ENCODE measurements at regions not wholly inside any gene's neighbourhood (a gene's known extent, or its start where the extent isn't known, plus 50 kb on each side); places are given as distances from the start of the nearest gene placed in this dataset.

DNA sequence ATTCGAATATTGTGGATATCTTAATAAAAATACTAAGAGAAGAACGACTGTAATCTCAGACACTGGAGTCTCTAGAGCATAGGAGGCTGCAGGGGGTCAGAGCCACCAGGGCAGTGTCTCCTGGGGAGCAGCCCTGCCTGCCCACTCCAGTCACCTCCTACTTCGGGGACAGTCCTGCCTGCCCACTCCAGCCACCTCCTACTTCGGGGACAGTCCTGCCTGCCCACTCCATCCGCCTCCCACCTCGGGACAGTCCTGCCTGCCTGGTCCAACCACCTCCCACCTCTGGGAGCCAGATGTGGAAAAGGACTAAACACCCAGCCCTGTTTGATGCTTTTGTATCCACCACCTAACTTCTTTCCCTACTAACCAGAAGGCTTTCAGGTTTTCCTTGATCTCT, 350.1 kb upstream of the SMIM21 start:
- WGBS, 3 donors: 71 to 73% (median 72%) methylated on average over 6 of the region's 6 CpGs
- Histone ChIP-seq H3K27me3 (ENCODE audit: insufficient read depth in 3 of 3, low read length in 2 of 3) (no peaks in the 10 kb centered on the region), H3K9me3 (no peaks in the 10 kb centered on the region), H3K27ac (no peak overlapping the region), H3K4me3 (no peak overlapping the region), H3K4me1 (no peaks in the 10 kb centered on the region), H3K36me3 (ENCODE audit: insufficient read depth in 1 of 2, low read depth in 1 of 2) (no peaks in the 10 kb centered on the region)
- TF ChIP-seq, protein P1, sequence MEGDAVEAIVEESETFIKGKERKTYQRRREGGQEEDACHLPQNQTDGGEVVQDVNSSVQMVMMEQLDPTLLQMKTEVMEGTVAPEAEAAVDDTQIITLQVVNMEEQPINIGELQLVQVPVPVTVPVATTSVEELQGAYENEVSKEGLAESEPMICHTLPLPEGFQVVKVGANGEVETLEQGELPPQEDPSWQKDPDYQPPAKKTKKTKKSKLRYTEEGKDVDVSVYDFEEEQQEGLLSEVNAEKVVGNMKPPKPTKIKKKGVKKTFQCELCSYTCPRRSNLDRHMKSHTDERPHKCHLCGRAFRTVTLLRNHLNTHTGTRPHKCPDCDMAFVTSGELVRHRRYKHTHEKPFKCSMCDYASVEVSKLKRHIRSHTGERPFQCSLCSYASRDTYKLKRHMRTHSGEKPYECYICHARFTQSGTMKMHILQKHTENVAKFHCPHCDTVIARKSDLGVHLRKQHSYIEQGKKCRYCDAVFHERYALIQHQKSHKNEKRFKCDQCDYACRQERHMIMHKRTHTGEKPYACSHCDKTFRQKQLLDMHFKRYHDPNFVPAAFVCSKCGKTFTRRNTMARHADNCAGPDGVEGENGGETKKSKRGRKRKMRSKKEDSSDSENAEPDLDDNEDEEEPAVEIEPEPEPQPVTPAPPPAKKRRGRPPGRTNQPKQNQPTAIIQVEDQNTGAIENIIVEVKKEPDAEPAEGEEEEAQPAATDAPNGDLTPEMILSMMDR (IDR thresholded peaks at IDR 0.05): no peak
- DNase-seq (no peak), ATAC-seq (no peak)
- intact Hi-C loops (cut with DNase I): no loop called here

DNA sequence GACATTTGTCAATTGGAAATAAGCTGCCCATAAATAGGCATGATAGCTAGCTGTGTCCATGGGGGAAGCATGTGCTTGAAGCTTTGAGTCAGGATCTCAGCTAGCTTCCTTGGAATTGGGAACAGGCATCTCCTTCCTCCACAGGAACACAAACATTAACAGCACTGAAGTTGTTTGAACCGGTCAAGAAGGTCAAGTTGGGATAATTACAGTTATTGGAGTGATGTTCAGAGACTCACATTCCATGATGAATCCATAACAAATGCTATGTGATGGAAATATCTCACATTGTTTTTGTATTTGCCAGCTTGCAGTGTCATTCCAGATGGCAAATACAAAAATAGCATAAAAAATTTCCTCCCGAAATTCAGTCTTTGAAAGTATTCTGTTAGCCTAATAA, 347.6 kb upstream of the SMIM21 start:
- WGBS, 3 donors: 6 to 13% (median 7%) methylated on average over 2 of the region's 2 CpGs
- no peaks in the 10 kb centered on the region for H3K9me3 ChIP-seq
- no peak overlapping the region for H3K4me3 ChIP-seq
- no peaks in the 10 kb centered on the region for H3K36me3 ChIP-seq (ENCODE audit: insufficient read depth in 1 of 2, low read depth in 1 of 2)
- no peaks in the 10 kb centered on the region for H3K4me1 ChIP-seq
- DNase-seq (no peak), ATAC-seq (no peak)
- H3K27ac ChIP-seq: no peak overlapping the region
- TF ChIP-seq, protein P1 (IDR thresholded peaks at IDR 0.05): no peak
- intact Hi-C loops (cut with DNase I): no loop called here
- no peaks in the 10 kb centered on the region for H3K27me3 ChIP-seq (ENCODE audit: insufficient read depth in 3 of 3, low read length in 2 of 3)

DNA sequence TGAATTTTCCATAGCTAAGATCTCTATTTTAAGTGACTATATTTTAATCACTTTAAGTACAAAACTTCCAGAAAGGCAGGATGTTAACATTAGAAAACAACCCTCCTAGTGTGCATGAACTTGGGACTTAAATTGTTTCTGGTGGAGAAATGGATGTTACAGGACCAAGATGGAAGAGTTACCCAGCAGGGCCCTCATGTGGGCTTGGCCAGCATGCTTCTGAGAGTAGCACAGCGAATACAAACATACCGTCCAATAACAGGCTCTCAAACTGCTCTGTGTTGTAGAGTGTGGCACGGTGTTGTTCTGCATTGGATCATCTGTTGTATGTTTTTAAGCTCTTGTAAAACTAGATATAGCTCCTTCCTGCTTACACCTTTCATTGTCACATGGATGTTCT, 346.1 kb upstream of the SMIM21 start:
- no peak overlapping the region for H3K27ac ChIP-seq
- H3K4me3 ChIP-seq: no peak overlapping the region
- no peak for DNase-seq
- no peaks in the 10 kb centered on the region for H3K27me3 ChIP-seq (ENCODE audit: insufficient read depth in 3 of 3, low read length in 2 of 3)
- TF ChIP-seq, protein P1 (IDR thresholded peaks at IDR 0.05): no peak
- ATAC-seq: no peak
- H3K4me1 ChIP-seq: no peaks in the 10 kb centered on the region
- H3K36me3 ChIP-seq (ENCODE audit: insufficient read depth in 1 of 2, low read depth in 1 of 2): no peaks in the 10 kb centered on the region
- H3K9me3 ChIP-seq: no peaks in the 10 kb centered on the region
- WGBS, 3 donors: 67 to 85% (median 82%) methylated on average over 3 of the region's 3 CpGs
- intact Hi-C loops (cut with DNase I): no loop called here

DNA sequence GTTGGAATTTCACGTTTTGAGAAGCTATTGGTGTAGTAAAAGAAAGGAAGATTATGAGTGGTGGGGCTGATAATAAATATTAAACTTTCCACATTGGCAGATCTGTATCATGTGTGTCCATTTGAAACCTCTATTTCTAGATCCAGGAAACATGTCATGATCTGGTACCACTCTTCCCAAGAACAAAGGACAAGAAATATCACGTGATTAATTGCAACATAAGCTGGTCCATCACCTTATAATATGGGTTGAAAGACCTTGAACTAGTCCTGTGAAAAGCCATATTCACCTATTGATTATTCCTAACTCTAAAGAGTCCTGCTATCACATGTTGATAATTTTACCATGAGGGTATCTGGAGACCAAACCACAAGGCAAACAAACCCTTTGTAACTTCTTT, 335.3 kb upstream of the SMIM21 start:
- H3K4me3 ChIP-seq: no peak overlapping the region
- H3K4me1 ChIP-seq: no peaks in the 10 kb centered on the region
- H3K27ac ChIP-seq: no peak overlapping the region
- intact Hi-C loops (cut with DNase I): no loop called here
- H3K9me3 ChIP-seq: no peaks in the 10 kb centered on the region
- H3K36me3 ChIP-seq (ENCODE audit: insufficient read depth in 1 of 2, low read depth in 1 of 2): no peaks in the 10 kb centered on the region
- ATAC-seq (no peak), DNase-seq (no peak)
- WGBS, 3 donors: 77 to 85% (median 82%) methylated on average over 2 of the region's 2 CpGs
- TF ChIP-seq, protein P1 (IDR thresholded peaks at IDR 0.05): no peak
- no peaks in the 10 kb centered on the region for H3K27me3 ChIP-seq (ENCODE audit: insufficient read depth in 3 of 3, low read length in 2 of 3)

DNA sequence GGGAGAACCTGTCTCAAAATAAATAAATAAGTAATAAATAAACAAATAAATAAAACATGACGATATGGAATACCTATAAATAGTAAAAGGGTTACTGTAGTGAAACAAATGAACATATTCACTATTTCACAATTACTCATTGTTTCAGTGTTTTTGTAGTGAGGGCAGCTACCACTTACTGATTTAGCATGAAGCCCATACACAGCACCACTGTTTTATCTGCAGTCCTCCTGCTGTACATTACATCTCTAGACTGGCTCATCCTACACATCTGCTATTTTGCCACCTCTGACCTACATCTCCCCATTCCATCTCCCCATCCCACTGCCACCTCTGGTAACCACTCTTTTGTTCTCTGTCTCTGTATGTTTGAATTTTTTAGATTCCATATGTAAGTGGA, 332.7 kb upstream of the SMIM21 start:
- DNase-seq: no peak
- no peak overlapping the region for H3K27ac ChIP-seq
- H3K4me3 ChIP-seq: no peak overlapping the region
- intact Hi-C loops (cut with DNase I): no loop called here
- 46 to 53% (median 50%) methylated on average over 1 of the region's 1 CpG for WGBS, 3 donors
- no peaks in the 10 kb centered on the region for H3K9me3 ChIP-seq
- TF ChIP-seq, protein P1 (IDR thresholded peaks at IDR 0.05): no peak
- H3K4me1 ChIP-seq: no peaks in the 10 kb centered on the region
- ATAC-seq: no peak
- H3K27me3 ChIP-seq (ENCODE audit: insufficient read depth in 3 of 3, low read length in 2 of 3): no peaks in the 10 kb centered on the region
- no peaks in the 10 kb centered on the region for H3K36me3 ChIP-seq (ENCODE audit: insufficient read depth in 1 of 2, low read depth in 1 of 2)

All from psoas muscle (tissue), 7 donors.